SU-DHL-6 (cell line): ENCODE measurements at regions not wholly inside any gene's neighbourhood (a gene's known extent, or its start where the extent isn't known, plus 50 kb on each side); places are given as distances from the start of the nearest gene placed in this dataset.

Source experiments
- CTCF ChIP-seq: fragments of 200-600 bp; sonication (generic); IDR thresholded peaks from one replicate; pipeline ENCODE4 v1.5.1; 2017; ENCODE audit warnings: antibody characterized with exemption, mild to moderate bottlenecking, low read length, moderate library complexity; ENCODE audit not compliant: insufficient read depth, poor library complexity, severe bottlenecking
- EZH2phosphoT487 ChIP-seq: fragments of 200-600 bp; sonication (generic), shearing (Covaris generic); conservative IDR thresholded peaks from 2 replicates; pipeline ENCODE4 v1.6.1; 2018; ENCODE audit warnings: mild to moderate bottlenecking, antibody characterized with exemption, low read length, moderate library complexity, mixed read lengths

GRCh38 chr7:155193716-155194115 lies 104.0 kb upstream of the INSIG1 start:
- TF ChIP-seq CTCF: no peak
- no peak for TF ChIP-seq EZH2phosphoT487
